Stimulated activated CD8-positive, alpha-beta memory T cell treated with anti-CD3 and anti-CD28 coated beads, Interleukin-15, amount 100 ng/mL, for 48 hours (primary cell): ENCODE measurements at regions not wholly inside any gene's neighbourhood (a gene's known extent, or its start where the extent isn't known, plus 50 kb on each side); places are given as distances from the start of the nearest gene placed in this dataset.

Source experiments
- DNase-seq, 2 donors: peaks; one replicate each; pipeline ENCODE4 v3.0.0-alpha.2; 2020; ENCODE audit warnings: low read depth in 2 of 2

- DNase-seq, result no peak
Measured at GRCh38 chr11:23668324-23668723, 808.0 kb upstream of the CCDC179 start.

GRCh38 chr11:23673366-23673765 is 813.1 kb upstream of the CCDC179 start:
- no peak for DNase-seq

GRCh38 chr11:23674866-23675265 is 814.6 kb upstream of the CCDC179 start:
- no peak for DNase-seq

- DNase-seq, result no peak
Measured at GRCh38 chr11:23679041-23679440, 817.8 kb upstream of the LUZP2 start.

GRCh38 chr11:23679981-23680380 is 816.9 kb upstream of the LUZP2 start:
- no peak for DNase-seq

GRCh38 chr11:23680488-23681230 is 816.2 kb upstream of the LUZP2 start:
- DNase-seq, result no peak

- DNase-seq, result no peak
Measured at GRCh38 chr11:23684701-23685100, 812.2 kb upstream of the LUZP2 start.

GRCh38 chr11:23687991-23688390 is 808.9 kb upstream of the LUZP2 start:
- DNase-seq, result no peak

GRCh38 chr11:23688411-23688810 is 808.4 kb upstream of the LUZP2 start:
- DNase-seq, result no peak

- DNase-seq, result no peak
Measured at GRCh38 chr11:23688835-23689234, 808.0 kb upstream of the LUZP2 start.

- no peak for DNase-seq
Measured at GRCh38 chr11:23696688-23697415, 800.0 kb upstream of the LUZP2 start.

GRCh38 chr11:23704183-23704582 is 792.7 kb upstream of the LUZP2 start:
- no peak for DNase-seq

GRCh38 chr11:23711981-23712380 is 784.9 kb upstream of the LUZP2 start:
- DNase-seq, result no peak

- no peak for DNase-seq
Measured at GRCh38 chr11:23719016-23719415, 777.8 kb upstream of the LUZP2 start.

- DNase-seq, result no peak
Measured at GRCh38 chr11:23723861-23724260, 773.0 kb upstream of the LUZP2 start.

GRCh38 chr11:23725752-23726151 is 771.1 kb upstream of the LUZP2 start:
- DNase-seq, result no peak

- no peak for DNase-seq
Measured at GRCh38 chr11:23727387-23727786, 769.5 kb upstream of the LUZP2 start.

GRCh38 chr11:23727794-23728193 is 769.1 kb upstream of the LUZP2 start:
- DNase-seq, result no peak

- DNase-seq, result no peak
Measured at GRCh38 chr11:23729088-23729487, 767.8 kb upstream of the LUZP2 start.

- no peak for DNase-seq
Measured at GRCh38 chr11:23730307-23730998, 766.4 kb upstream of the LUZP2 start.

- DNase-seq, result no peak
Measured at GRCh38 chr11:23732026-23732425, 764.8 kb upstream of the LUZP2 start.

GRCh38 chr11:23746896-23747295 is 750.0 kb upstream of the LUZP2 start:
- DNase-seq, result no peak
